ENCODE measurements at regions not wholly inside any gene's neighbourhood (a gene's known extent, or its start where the extent isn't known, plus 50 kb on each side); places are given as distances from the start of the nearest gene placed in this dataset.

- no peak for DNase-seq
These were observed 57.0 kb upstream of the LMX1B start for GRCh38 chr9:126556560-126557250.

DNA sequence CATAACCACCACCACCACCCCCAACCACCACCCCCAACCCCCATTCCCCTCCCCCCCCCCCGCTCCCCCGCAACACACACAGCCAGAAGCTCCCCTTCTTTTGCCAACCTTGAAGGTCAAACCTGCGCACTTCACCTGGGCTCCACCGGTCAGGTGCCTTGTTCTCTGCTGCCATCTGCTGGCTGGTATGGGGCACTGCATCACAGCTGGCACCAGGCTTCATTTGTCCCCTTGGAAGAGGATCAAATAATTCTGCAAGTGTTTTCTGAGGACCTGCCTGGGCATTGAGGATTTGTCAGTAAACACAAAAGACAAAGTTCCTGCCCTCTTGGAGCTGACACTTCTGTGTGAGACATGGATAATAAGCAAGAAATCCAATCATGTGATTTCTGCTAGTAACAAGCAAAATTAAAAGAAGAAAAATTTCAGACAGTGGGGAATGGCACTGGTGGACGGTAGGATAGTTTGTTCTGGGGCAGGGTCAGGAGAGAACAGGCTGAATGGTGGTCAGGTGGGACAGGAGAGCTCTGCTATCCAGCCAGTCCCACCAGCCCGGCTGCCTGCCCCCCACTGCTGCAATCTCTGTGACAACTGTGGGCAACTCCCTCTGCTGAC, 55.6 kb upstream of the LMX1B start:
- DNase-seq, result peak; percentile 47 to 60

GRCh38 chr9:126559296-126559695, 54.4 kb upstream of the LMX1B start:
- no peak for DNase-seq

DNA sequence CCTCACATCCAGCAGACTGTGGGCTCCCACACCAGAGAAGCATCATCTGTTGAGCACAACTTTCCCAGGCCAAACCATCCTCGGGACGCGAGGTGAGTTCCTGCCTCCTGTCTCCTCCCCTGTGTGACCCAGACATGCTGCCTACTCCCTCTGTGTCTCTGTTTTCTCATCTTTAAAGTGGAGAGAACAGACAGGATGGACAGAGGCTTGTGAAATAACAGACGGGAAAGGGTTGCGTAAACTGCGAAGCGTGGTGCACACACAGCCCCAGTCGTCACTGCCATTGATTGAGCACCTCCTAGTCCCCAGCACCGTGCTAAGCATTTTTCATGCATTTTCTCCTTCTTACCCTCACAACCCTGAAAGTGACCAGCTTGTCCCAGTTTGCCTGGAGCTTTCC, 52.1 kb upstream of the LMX1B start:
- no peak for DNase-seq

DNA sequence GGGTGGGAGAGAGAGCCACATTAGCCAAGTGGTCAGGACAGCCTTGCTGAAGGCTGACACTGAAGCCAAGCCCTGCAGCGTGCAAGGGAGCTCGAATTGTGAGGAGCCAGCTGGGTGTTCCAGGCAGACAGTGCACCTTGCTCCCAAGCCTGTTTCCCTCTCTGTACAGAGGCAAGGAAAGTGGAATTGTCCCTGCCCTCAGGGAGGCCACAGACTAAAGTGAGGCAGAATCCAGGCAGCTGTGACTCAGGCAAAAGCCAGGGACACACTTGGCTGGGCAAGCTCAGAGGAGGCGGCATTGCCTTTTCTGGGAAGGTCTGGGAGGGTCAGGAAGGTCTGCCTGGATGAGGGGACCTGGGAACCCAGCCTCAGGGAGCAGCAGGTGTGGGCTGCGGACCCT, 50.2 kb upstream of the LMX1B start:
- DNase-seq, result no peak

All from stimulated activated CD4-positive, alpha-beta T cell treated with anti-CD3 and anti-CD28 coated beads, Interleukin-4, amount 100 ng/mL, for 4 hours (primary cell).